HepG2 (cell line): ENCODE measurements at regions not wholly inside any gene's neighbourhood (a gene's known extent, or its start where the extent isn't known, plus 50 kb on each side); places are given as distances from the start of the nearest gene placed in this dataset.

Experiments used
- GTF2F1 ChIP-seq: fragments of 150-350 bp; IDR thresholded peaks from 2 replicates; pipeline ENCODE4 v1.6.1; 2014; ENCODE audit warnings: low read length
- NFYB ChIP-seq: sonication (generic); formaldehyde crosslinking; IDR thresholded peaks from 2 replicates; pipeline ENCODE4 v1.4.0; 2020; ENCODE audit warnings: missing genetic modification reagents
- PHF8 ChIP-seq: sonication (generic); formaldehyde crosslinking; IDR thresholded peaks from 2 replicates; pipeline ENCODE4 v1.5.0; 2020; ENCODE audit warnings: missing genetic modification reagents
- RAD21 ChIP-seq: fragments of 450-650 bp; formaldehyde crosslinking; IDR thresholded peaks from 2 replicates; pipeline ENCODE4 v1.5.0; 2020; ENCODE audit warnings: mild to moderate bottlenecking
- RELA ChIP-seq: sonication (generic); formaldehyde crosslinking; IDR thresholded peaks from 2 replicates; pipeline ENCODE4 v1.4.0; 2020; ENCODE audit warnings: missing genetic modification reagents
- SMC3 ChIP-seq: IDR thresholded peaks from 2 replicates; pipeline ENCODE4 v1.6.1; 2011; ENCODE audit warnings: low read length, improper control_type of control experiment
- SYNCRIP ChIP-seq: fragments of 200-400 bp; formaldehyde crosslinking; IDR thresholded peaks from 2 replicates; pipeline ENCODE4 v1.6.1; 2018; ENCODE audit warnings: mild to moderate bottlenecking, low read depth, low read length; ENCODE audit not compliant: insufficient read depth
- TEAD3 ChIP-seq: optimal IDR thresholded peaks from 2 replicates; pipeline ENCODE3; 2016; ENCODE audit warnings: borderline replicate concordance
- ZFP36 ChIP-seq: fragments of 150-350 bp; IDR thresholded peaks from 2 replicates; pipeline ENCODE4 v1.6.1; 2018; ENCODE audit warnings: borderline replicate concordance, low read length, low read depth; ENCODE audit not compliant: partially characterized antibody
- ZNF24 ChIP-seq: fragments of 450-650 bp; IDR thresholded peaks from 2 replicates; pipeline ENCODE4 v1.6.1; 2017; ENCODE audit warnings: antibody characterized with exemption, mild to moderate bottlenecking
- TF ChIP-seq, protein P1 (sequence below), 2 experiments: sonication (generic) in 1 of 2; formaldehyde crosslinking in 1 of 2; IDR thresholded peaks; 2 replicates each; pipeline versions ENCODE4 v1.5.1 to v1.6.1; 2011 to 2020; ENCODE audit warnings: borderline replicate concordance in 1 of 2, low read depth in 1 of 2, low read length in 1 of 2, mild to moderate bottlenecking in 1 of 2, missing genetic modification reagents in 1 of 2, moderate library complexity in 1 of 2
- TF ChIP-seq, protein P2 (sequence below): sonication (generic); formaldehyde crosslinking; IDR thresholded peaks from 2 replicates; pipeline ENCODE4 v1.5.0; 2020; ENCODE audit warnings: mild to moderate bottlenecking, missing genetic modification reagents, moderate library complexity
- TF ChIP-seq, protein P3 (sequence below), 2 experiments: sonication (generic) in 1 of 2; formaldehyde crosslinking in 1 of 2; IDR thresholded peaks; 2 replicates each; pipeline versions ENCODE4 v1.4.0 to v1.6.1; 2016 to 2020; ENCODE audit warnings: borderline replicate concordance in 1 of 2, low read depth in 1 of 2, mild to moderate bottlenecking in 1 of 2, missing genetic modification reagents in 1 of 2
- TF ChIP-seq, protein P4 (sequence below): IDR thresholded peaks from 2 replicates; pipeline ENCODE4 v1.6.1; 2018; ENCODE audit warnings: missing genetic modification reagents, mild to moderate bottlenecking, missing compliant biosample characterization

DNA sequence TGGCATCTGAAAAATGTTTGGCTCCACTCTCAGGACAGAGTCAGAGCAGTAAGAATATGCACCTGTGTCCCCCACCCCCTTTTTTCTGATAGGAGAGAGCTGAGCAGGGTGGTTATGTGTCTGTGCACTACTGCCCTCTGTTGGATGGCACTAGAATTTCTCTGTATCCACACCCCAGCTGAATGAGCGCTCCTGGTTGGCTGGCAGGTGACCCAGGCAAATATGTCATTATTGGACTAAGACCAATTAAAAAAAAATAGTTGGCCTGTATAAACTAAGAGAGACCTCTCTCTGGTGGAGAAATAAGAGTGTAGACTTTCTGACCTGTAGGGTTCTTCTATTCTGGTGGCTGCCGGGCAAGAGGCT lies 107.0 kb downstream of the PTCSC3 start (continued):
- TF ChIP-seq, protein P1, sequence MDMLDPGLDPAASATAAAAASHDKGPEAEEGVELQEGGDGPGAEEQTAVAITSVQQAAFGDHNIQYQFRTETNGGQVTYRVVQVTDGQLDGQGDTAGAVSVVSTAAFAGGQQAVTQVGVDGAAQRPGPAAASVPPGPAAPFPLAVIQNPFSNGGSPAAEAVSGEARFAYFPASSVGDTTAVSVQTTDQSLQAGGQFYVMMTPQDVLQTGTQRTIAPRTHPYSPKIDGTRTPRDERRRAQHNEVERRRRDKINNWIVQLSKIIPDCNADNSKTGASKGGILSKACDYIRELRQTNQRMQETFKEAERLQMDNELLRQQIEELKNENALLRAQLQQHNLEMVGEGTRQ (IDR thresholded peaks at IDR 0.05; ENCODE audit: low read depth, low read length) = no peak
- TF ChIP-seq, protein P1 (CRISPR knock-in tag; IDR thresholded peaks at IDR 0.05; ENCODE audit: borderline replicate concordance) = 0 out of 2 replicates have a peak, but pooled peaks have one; percentile 22
- TF ChIP-seq ZNF24 (no peak), NFYB (CRISPR knock-in tag) (0 out of 2 replicates have a peak, but pooled peaks have one; percentile 19), SMC3 (peak; percentile 61; the same call in 1 of the 2 replicates), PHF8 (CRISPR knock-in tag) (no peak), ZFP36 (peak; percentile 17), SYNCRIP (no peak), RAD21 (CRISPR knock-in tag) (peak; percentile 42; the same call in 1 of the 2 replicates), GTF2F1 (no peak), RELA (CRISPR knock-in tag) (no peak), TEAD3 (CRISPR knock-in tag) (peak; percentile 73)
- TF ChIP-seq, protein P2, sequence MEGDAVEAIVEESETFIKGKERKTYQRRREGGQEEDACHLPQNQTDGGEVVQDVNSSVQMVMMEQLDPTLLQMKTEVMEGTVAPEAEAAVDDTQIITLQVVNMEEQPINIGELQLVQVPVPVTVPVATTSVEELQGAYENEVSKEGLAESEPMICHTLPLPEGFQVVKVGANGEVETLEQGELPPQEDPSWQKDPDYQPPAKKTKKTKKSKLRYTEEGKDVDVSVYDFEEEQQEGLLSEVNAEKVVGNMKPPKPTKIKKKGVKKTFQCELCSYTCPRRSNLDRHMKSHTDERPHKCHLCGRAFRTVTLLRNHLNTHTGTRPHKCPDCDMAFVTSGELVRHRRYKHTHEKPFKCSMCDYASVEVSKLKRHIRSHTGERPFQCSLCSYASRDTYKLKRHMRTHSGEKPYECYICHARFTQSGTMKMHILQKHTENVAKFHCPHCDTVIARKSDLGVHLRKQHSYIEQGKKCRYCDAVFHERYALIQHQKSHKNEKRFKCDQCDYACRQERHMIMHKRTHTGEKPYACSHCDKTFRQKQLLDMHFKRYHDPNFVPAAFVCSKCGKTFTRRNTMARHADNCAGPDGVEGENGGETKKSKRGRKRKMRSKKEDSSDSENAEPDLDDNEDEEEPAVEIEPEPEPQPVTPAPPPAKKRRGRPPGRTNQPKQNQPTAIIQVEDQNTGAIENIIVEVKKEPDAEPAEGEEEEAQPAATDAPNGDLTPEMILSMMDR (CRISPR knock-in tag) = peak; percentile 86
- TF ChIP-seq, protein P3, sequence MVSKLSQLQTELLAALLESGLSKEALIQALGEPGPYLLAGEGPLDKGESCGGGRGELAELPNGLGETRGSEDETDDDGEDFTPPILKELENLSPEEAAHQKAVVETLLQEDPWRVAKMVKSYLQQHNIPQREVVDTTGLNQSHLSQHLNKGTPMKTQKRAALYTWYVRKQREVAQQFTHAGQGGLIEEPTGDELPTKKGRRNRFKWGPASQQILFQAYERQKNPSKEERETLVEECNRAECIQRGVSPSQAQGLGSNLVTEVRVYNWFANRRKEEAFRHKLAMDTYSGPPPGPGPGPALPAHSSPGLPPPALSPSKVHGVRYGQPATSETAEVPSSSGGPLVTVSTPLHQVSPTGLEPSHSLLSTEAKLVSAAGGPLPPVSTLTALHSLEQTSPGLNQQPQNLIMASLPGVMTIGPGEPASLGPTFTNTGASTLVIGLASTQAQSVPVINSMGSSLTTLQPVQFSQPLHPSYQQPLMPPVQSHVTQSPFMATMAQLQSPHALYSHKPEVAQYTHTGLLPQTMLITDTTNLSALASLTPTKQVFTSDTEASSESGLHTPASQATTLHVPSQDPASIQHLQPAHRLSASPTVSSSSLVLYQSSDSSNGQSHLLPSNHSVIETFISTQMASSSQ (IDR thresholded peaks at IDR 0.05; ENCODE audit: low read depth) = no peak
- TF ChIP-seq, protein P3 (CRISPR knock-in tag; IDR thresholded peaks at IDR 0.05; ENCODE audit: borderline replicate concordance) = no peak
- TF ChIP-seq, protein P4, sequence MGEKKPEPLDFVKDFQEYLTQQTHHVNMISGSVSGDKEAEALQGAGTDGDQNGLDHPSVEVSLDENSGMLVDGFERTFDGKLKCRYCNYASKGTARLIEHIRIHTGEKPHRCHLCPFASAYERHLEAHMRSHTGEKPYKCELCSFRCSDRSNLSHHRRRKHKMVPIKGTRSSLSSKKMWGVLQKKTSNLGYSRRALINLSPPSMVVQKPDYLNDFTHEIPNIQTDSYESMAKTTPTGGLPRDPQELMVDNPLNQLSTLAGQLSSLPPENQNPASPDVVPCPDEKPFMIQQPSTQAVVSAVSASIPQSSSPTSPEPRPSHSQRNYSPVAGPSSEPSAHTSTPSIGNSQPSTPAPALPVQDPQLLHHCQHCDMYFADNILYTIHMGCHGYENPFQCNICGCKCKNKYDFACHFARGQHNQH (CRISPR knock-in tag) = no peak
